22Rv1 (cell line): ENCODE measurements at regions not wholly inside any gene's neighbourhood (a gene's known extent, or its start where the extent isn't known, plus 50 kb on each side); places are given as distances from the start of the nearest gene placed in this dataset.
A peak's percentile ranks its signal among the peaks of the same experiment; 100 is the strongest.
"Not testable (repeated sequence)": the region's sequence is repeated elsewhere in the genome, so short reads cannot be mapped to it uniquely, and the experiment has no call there.

Experiments
- H3K27ac ChIP-seq: fragments of 450-650 bp; 2 replicates; pipeline ENCODE4 v1.5.1; 2017
- CTCF ChIP-seq: fragments of 450-650 bp; IDR thresholded peaks from 2 replicates; pipeline ENCODE4 v1.5.1; 2017; ENCODE audit warnings: mild to moderate bottlenecking
- ZFX ChIP-seq: fragments of 450-650 bp; IDR thresholded peaks from 2 replicates; pipeline ENCODE4 v1.6.1; 2017; ENCODE audit warnings: antibody characterized with exemption, borderline replicate concordance

- no peak for TF ChIP-seq CTCF
- no peak for TF ChIP-seq ZFX
- H3K27ac ChIP-seq, result no peak overlapping the region
Observed at GRCh38 chr12:93007544-93007943, 78.4 kb upstream of the EEA1 start.

- TF ChIP-seq CTCF (no peak), ZFX (no peak)
- no peak overlapping the region for H3K27ac ChIP-seq
Observed at GRCh38 chr12:93008044-93008778, 79.1 kb upstream of the EEA1 start.

- not testable (repeated sequence) for H3K27ac ChIP-seq
Observed at GRCh38 chr12:93008880-93009279, 79.8 kb upstream of the EEA1 start.

- no peak for TF ChIP-seq ZFX
- no peak for TF ChIP-seq CTCF
- no peak overlapping the region for H3K27ac ChIP-seq
Observed at GRCh38 chr12:93009533-93009932, 80.4 kb upstream of the EEA1 start.

- no peak for TF ChIP-seq CTCF
- no peak for TF ChIP-seq ZFX
- H3K27ac ChIP-seq, result no peak overlapping the region
Observed at GRCh38 chr12:93010461-93010860, 81.4 kb upstream of the EEA1 start.

- H3K27ac ChIP-seq, result no peak overlapping the region
- TF ChIP-seq CTCF (no peak), ZFX (no peak)
Observed at GRCh38 chr12:93011100-93011499, 82.0 kb upstream of the EEA1 start.

GRCh38 chr12:93015871-93016751 lies 87.0 kb upstream of the EEA1 start:
- TF ChIP-seq CTCF (no peak), ZFX (no peak)
- peak overlapping the region; percentile 50 for H3K27ac ChIP-seq
